H1 (cell line): ENCODE measurements at regions not wholly inside any gene's neighbourhood (a gene's known extent, or its start where the extent isn't known, plus 50 kb on each side); places are given as distances from the start of the nearest gene placed in this dataset.

Source experiments
- CTCF ChIA-PET: fragments of 300-600 bp; sonication (Branson Sonifier 250); formaldehyde crosslinking; loops from one replicate; lab custom pipeline; 2021; ENCODE audit not compliant: partially characterized antibody; lab: Charles Lee
- POLR2A ChIA-PET: fragments of 300-600 bp; sonication (Branson Sonifier 250); formaldehyde crosslinking; loops from one replicate; lab custom pipeline; 2021; ENCODE audit warnings: inconsistent platforms; ENCODE audit not compliant: partially characterized antibody; lab: Charles Lee
- DNase-seq, 2 experiments: peaks; one replicate each; pipeline versions ENCODE4 v3.0.0 to v3.0.0-alpha.2; 2010 to 2022; ENCODE audit warnings: low spot score in 2 of 2, low read depth in 1 of 2, mixed read lengths in 1 of 2
- FAIRE-seq: peaks from 2 replicates; lab custom pipeline; 2011; peaks lifted over from hg19 to GRCh38; lab: Jason Lieb, UNC
- H2AFZ ChIP-seq: 2 replicates; pipeline ENCODE4 v1.8.1; 2012; ENCODE audit warnings: low read length, inconsistent platforms
- H2AK5ac ChIP-seq: 2 replicates; pipeline ENCODE4 v1.6.1; 2013; ENCODE audit warnings: low read depth, low read length
- H2BK120ac ChIP-seq: replicated peaks from 2 replicates; pipeline ENCODE3; 2013; ENCODE audit warnings: low read depth, low read length, inconsistent platforms
- H2BK12ac ChIP-seq: 2 replicates; pipeline ENCODE4 v1.6.1; 2013; ENCODE audit warnings: low read depth, low read length
- H2BK15ac ChIP-seq: 2 replicates; pipeline ENCODE4 v1.6.1; 2013; ENCODE audit warnings: low read length
- H2BK20ac ChIP-seq: 2 replicates; pipeline ENCODE4 v1.6.1; 2013; ENCODE audit warnings: low read length
- H2BK5ac ChIP-seq: 2 replicates; pipeline ENCODE4 v1.6.1; 2013; ENCODE audit warnings: low read depth, low read length
- H3K14ac ChIP-seq: 2 replicates; pipeline ENCODE4 v1.6.1; 2013; ENCODE audit warnings: inconsistent platforms; ENCODE audit not compliant: insufficient read length
- H3K18ac ChIP-seq: 2 replicates; pipeline ENCODE4 v1.6.1; 2013; ENCODE audit warnings: low read length; ENCODE audit errors: extremely low read depth
- H3K23ac ChIP-seq: 2 replicates; pipeline ENCODE4 v1.6.1; 2013; ENCODE audit warnings: inconsistent platforms; ENCODE audit not compliant: insufficient read length
- H3K23me2 ChIP-seq: 2 replicates; pipeline ENCODE4 v1.6.1; 2013; ENCODE audit warnings: low read depth, low read length
- H3K27ac ChIP-seq: 2 replicates; pipeline ENCODE4 v1.6.1; 2011; ENCODE audit warnings: low read depth, low read length, inconsistent platforms
- H3K27me3 ChIP-seq, 4 experiments: replicated peaks in 1 of 4; 1 replicate in 1 of 4; 2 replicates in 3 of 4; pipeline versions ENCODE4 v1.6.1 to v1.8.1; 2011 to 2013; ENCODE audit warnings: low read length in 3 of 4, mild to moderate bottlenecking in 3 of 4, inconsistent platforms in 2 of 4, mixed read lengths in 2 of 4, moderate library complexity in 1 of 4; ENCODE audit not compliant: control insufficient read depth in 3 of 4, insufficient read depth in 3 of 4; ENCODE audit errors: extremely low read depth in 1 of 4
- H3K36me3 ChIP-seq, 4 experiments: 2 replicates each; pipeline versions ENCODE4 v1.6.1 to v1.8.1; 2011 to 2013; ENCODE audit warnings: mild to moderate bottlenecking in 4 of 4, low read length in 3 of 4, moderate library complexity in 2 of 4, control low read depth in 1 of 4, inconsistent platforms in 1 of 4; ENCODE audit not compliant: insufficient read depth in 4 of 4, control insufficient read depth in 2 of 4
- H3K4ac ChIP-seq: replicated peaks from 2 replicates; pipeline ENCODE3; 2013; ENCODE audit warnings: low read length, low read depth, mixed read lengths, inconsistent platforms; ENCODE audit not compliant: insufficient read length
- H3K4me1 ChIP-seq, 4 experiments: replicated peaks in 1 of 4; 1 replicate in 1 of 4; 2 replicates in 3 of 4; pipeline versions ENCODE4 v1.6.1 to v1.8.1; 2011 to 2013; ENCODE audit warnings: low read length in 3 of 4, inconsistent platforms in 2 of 4, mixed read lengths in 1 of 4; ENCODE audit not compliant: insufficient read depth in 4 of 4, control insufficient read depth in 3 of 4
- H3K4me2 ChIP-seq, 2 experiments: 2 replicates each; pipeline versions ENCODE4 v1.6.1 to v1.8.1; 2011 to 2013; ENCODE audit warnings: low read depth in 2 of 2, low read length in 2 of 2, control low read depth in 1 of 2, inconsistent platforms in 1 of 2, mild to moderate bottlenecking in 1 of 2; ENCODE audit not compliant: insufficient read depth in 1 of 2
- H3K4me3 ChIP-seq, 4 experiments: fragments of 200-600, 300-600 bp in 1 of 4; sonication (generic), shearing (Covaris generic), sonication (Bioruptor Twin) in 1 of 4; 2 replicates each; pipeline versions ENCODE4 v1.5.1 to v1.8.1; 2011 to 2016; ENCODE audit warnings: low read length in 4 of 4, low read depth in 3 of 4, control low read depth in 2 of 4, inconsistent platforms in 2 of 4, mild to moderate bottlenecking in 2 of 4, mixed read lengths in 1 of 4, moderate library complexity in 1 of 4; ENCODE audit not compliant: insufficient read depth in 2 of 4; ENCODE audit errors: extremely low read depth in 1 of 4
- H3K56ac ChIP-seq: replicated peaks from 2 replicates; pipeline ENCODE3; 2013; ENCODE audit warnings: low read depth, mild to moderate bottlenecking, mixed read lengths, low read length, inconsistent platforms; ENCODE audit not compliant: insufficient read length
- H3K79me1 ChIP-seq: 2 replicates; pipeline ENCODE4 v1.6.1; 2013; ENCODE audit warnings: low read depth, low read length, control low read depth
- H3K79me2 ChIP-seq, 2 experiments: 2 replicates each; pipeline versions ENCODE4 v1.6.1 to v1.8.1; 2012 to 2013; ENCODE audit warnings: low read length in 2 of 2, mild to moderate bottlenecking in 2 of 2, inconsistent platforms in 1 of 2; ENCODE audit not compliant: insufficient read depth in 2 of 2, control insufficient read depth in 1 of 2
- H3K9ac ChIP-seq, 4 experiments: replicated peaks in 1 of 4; 1 replicate in 1 of 4; 2 replicates in 3 of 4; pipeline versions ENCODE4 v1.6.1 to v1.8.1; 2011 to 2013; ENCODE audit warnings: low read depth in 3 of 4, low read length in 3 of 4, control low read depth in 2 of 4, mild to moderate bottlenecking in 2 of 4, moderate library complexity in 2 of 4, inconsistent platforms in 1 of 4; ENCODE audit errors: extremely low read depth in 1 of 4
- H3K9me3 ChIP-seq, 2 experiments: 2 replicates each; pipeline versions ENCODE4 v1.6.1 to v1.8.1; 2012 to 2013; ENCODE audit warnings: mild to moderate bottlenecking in 2 of 2, moderate library complexity in 2 of 2, control low read depth in 1 of 2, inconsistent platforms in 1 of 2, low read depth in 1 of 2, low read length in 1 of 2, mixed read lengths in 1 of 2; ENCODE audit not compliant: insufficient read depth in 2 of 2
- H4K20me1 ChIP-seq, 2 experiments: replicated peaks in 1 of 2; 2 replicates each; pipeline versions ENCODE3 to v1.8.1; 2011 to 2013; ENCODE audit warnings: inconsistent platforms in 2 of 2, low read length in 2 of 2, mild to moderate bottlenecking in 1 of 2; ENCODE audit not compliant: insufficient read depth in 2 of 2, control insufficient read depth in 1 of 2
- H4K5ac ChIP-seq: 2 replicates; pipeline ENCODE4 v1.6.1; 2013; ENCODE audit warnings: low read length, low read depth, mixed read lengths, inconsistent platforms; ENCODE audit not compliant: insufficient read length
- H4K8ac ChIP-seq: 2 replicates; pipeline ENCODE4 v1.8.0; 2013; ENCODE audit warnings: mild to moderate bottlenecking, moderate library complexity, low read length, inconsistent platforms; ENCODE audit not compliant: insufficient read depth; ENCODE audit errors: extremely low read depth
- H4K91ac ChIP-seq: replicated peaks from 2 replicates; pipeline ENCODE3; 2013; ENCODE audit warnings: low read length, mixed read lengths, inconsistent platforms; ENCODE audit not compliant: insufficient read length
- CEBPB ChIP-seq: IDR thresholded peaks from 2 replicates; pipeline ENCODE4 v1.6.1; 2012; ENCODE audit warnings: low read depth, low read length
- CREB1 ChIP-seq: IDR thresholded peaks from 2 replicates; pipeline ENCODE4 v1.6.1; 2012; ENCODE audit warnings: inconsistent platforms
- EGR1 ChIP-seq: IDR thresholded peaks from 2 replicates; pipeline ENCODE4 v1.6.1; 2011; ENCODE audit warnings: low read depth, low read length, borderline replicate concordance
- JUN ChIP-seq: IDR thresholded peaks from 2 replicates; pipeline ENCODE4 v1.6.1; 2011; ENCODE audit warnings: low read depth, mild to moderate bottlenecking, improper control_type of control experiment, low read length
- PHF8 ChIP-seq: fragments of 200-600 bp; sonication (generic); conservative IDR thresholded peaks from 2 replicates; pipeline ENCODE4 v1.7.1; 2012; ENCODE audit warnings: low read depth, mild to moderate bottlenecking, inconsistent platforms, low read length, moderate library complexity
- WGBS, 2 experiments: shearing (Covaris generic) in 1 of 2; methylation state at CpG; one replicate each; pipeline versions ENCODE4 v1.1.6 to v1.1.7; 2013 to 2015; ENCODE audit warnings: low lambda C conversion rate in 2 of 2, mixed read lengths in 2 of 2, inconsistent platforms in 1 of 2, low coverage in 1 of 2, missing lambda C conversion rate in 1 of 2; ENCODE audit not compliant: insufficient replicate concordance in 2 of 2, insufficient coverage in 1 of 2, insufficient read length in 1 of 2; ENCODE audit errors: extremely low coverage in 1 of 2, missing lambda C conversion rate in 1 of 2; 5-methylcytosine and 5-hydroxymethylcytosine counted together

DNA sequence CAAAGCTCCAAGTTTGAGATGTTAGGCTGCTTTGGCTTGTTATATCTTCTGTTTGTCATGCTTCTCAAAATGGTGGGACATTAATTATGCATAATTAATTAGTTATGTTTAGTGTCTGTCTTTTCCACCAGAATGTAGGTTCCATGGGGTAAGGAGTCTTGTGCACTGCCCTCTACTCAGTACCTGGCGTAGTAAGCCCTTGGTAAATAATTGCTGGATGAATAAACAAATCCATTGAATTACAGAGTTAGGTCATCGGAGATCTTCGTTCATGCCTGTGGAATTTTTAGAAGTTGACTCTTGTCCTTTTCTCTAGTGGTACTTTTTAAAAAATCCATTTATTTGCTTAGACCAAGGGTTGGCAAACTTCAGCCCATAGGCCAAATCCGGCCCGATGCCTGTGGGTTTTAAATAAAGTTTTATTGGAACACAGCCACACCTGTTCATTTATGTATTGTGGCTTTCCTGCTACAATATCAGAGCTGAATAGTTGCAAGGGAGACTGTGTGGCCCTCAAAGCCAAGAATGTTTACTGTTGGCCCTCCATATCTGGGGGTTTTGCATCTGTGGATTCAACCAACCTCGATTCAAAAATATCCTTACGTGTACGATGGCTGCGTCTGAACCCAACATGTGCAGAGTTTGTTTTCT is 524.8 kb upstream of the EEF2KMT start:
- H3K18ac ChIP-seq, result no peak overlapping the region
- H3K79me1 ChIP-seq, result no peaks in the 10 kb centered on the region; the same call in 1 of the 2 replicates
- H3K23ac ChIP-seq, result no peak overlapping the region
- DNase-seq, result no peak
- 97% methylated on average over 9 of the region's 9 CpGs; no CpG with 5 or more reads in 1 of the 2 experiments for WGBS, 2 experiments
- H3K14ac ChIP-seq, result no peak overlapping the region
- POLR2A ChIA-PET, result no interaction called here
- no peak for FAIRE-seq
- H3K56ac ChIP-seq, result no peak overlapping the region
- H4K8ac ChIP-seq, result no peak overlapping the region
- H4K91ac ChIP-seq, result no peak overlapping the region
- no peaks in the 10 kb centered on the region for H3K4me1 ChIP-seq
- H3K4ac ChIP-seq, result no peak overlapping the region
- H2BK15ac ChIP-seq, result no peak overlapping the region
- no peak overlapping the region for H2BK120ac ChIP-seq
- H3K27me3 ChIP-seq, result no peaks in the 10 kb centered on the region
- H4K5ac ChIP-seq, result no peak overlapping the region
- CTCF ChIA-PET, result no interaction called here
- TF ChIP-seq CEBPB (no peak), CREB1 (no peak), PHF8 (no peak), JUN (no peak), EGR1 (no peak)
- no peak overlapping the region for H2BK12ac ChIP-seq
- H3K4me2 ChIP-seq, result no peak overlapping the region
- H2BK5ac ChIP-seq, result no peak overlapping the region
- H3K27ac ChIP-seq, result no peak overlapping the region
- no peaks in the 10 kb centered on the region for H3K79me2 ChIP-seq
- no peak overlapping the region for H3K4me3 ChIP-seq
- no peak overlapping the region for H3K9ac ChIP-seq
- H2AFZ ChIP-seq, result no peak overlapping the region
- no peak overlapping the region for H2AK5ac ChIP-seq
- H4K20me1 ChIP-seq, result no peaks in the 10 kb centered on the region
- no peaks in the 10 kb centered on the region for H3K23me2 ChIP-seq
- no peak overlapping the region for H2BK20ac ChIP-seq
- H3K9me3 ChIP-seq, result no peaks in the 10 kb centered on the region
- no peaks in the 10 kb centered on the region for H3K36me3 ChIP-seq
